OCI-LY3 (cell line): ENCODE measurements at regions not wholly inside any gene's neighbourhood (a gene's known extent, or its start where the extent isn't known, plus 50 kb on each side); places are given as distances from the start of the nearest gene placed in this dataset.

Experiments used
- CTCF ChIP-seq: fragments of 200-600, 300-600 bp; sonication (generic); IDR thresholded peaks from 2 replicates; pipeline ENCODE4 v1.5.1; 2014; ENCODE audit warnings: antibody characterized with exemption, low read length, low read depth
- EZH2phosphoT487 ChIP-seq: fragments of 200-600 bp; shearing (Covaris generic); IDR thresholded peaks from 2 replicates; pipeline ENCODE4 v1.6.1; 2018; ENCODE audit warnings: antibody characterized with exemption, mixed run types, low read depth

- TF ChIP-seq CTCF: no peak
- TF ChIP-seq EZH2phosphoT487: no peak
These were observed 169.0 kb downstream of the FTCDNL1 start for GRCh38 chr2:199682001-199682400.
